ENCODE measurements at regions not wholly inside any gene's neighbourhood (a gene's known extent, or its start where the extent isn't known, plus 50 kb on each side); places are given as distances from the start of the nearest gene placed in this dataset.

DNA sequence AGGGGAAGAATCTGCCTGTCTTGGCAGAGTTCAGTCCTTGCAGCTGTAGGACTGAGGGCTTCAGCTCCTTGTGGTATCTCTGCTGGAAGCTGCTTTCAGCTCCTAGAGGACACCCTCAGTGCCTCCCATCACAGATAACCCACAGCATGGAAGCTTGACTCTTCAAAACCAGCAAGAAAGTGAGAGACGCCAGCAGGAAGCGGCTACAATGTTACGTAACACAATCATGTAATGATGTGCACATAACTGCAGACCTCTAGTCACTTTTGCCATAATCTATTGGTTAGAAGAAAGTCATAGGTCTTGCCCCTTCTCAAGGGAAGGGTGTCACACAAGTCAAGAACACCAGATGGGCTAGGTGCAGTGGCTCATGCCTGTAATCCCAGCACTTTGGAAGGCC is 69.1 kb upstream of the AFF3 start:
- no peak for DNase-seq (ENCODE audit: low spot score)
- no peaks in the 10 kb centered on the region for H3K27me3 Mint-ChIP-seq (ENCODE audit: low read depth)
- CTCF ChIA-PET: no interaction called here
- ATAC-seq: no peak
- POLR2A ChIA-PET: no interaction called here
- no peaks in the 10 kb centered on the region for H3K4me1 Mint-ChIP-seq
- H3K36me3 Mint-ChIP-seq: no peaks in the 10 kb centered on the region
- H3K9me3 Mint-ChIP-seq: no peaks in the 10 kb centered on the region
- TF ChIP-seq ATF1 (CRISPR knock-in tag; IDR thresholded peaks at IDR 0.05): no peak
- TF ChIP-seq, protein P1, sequence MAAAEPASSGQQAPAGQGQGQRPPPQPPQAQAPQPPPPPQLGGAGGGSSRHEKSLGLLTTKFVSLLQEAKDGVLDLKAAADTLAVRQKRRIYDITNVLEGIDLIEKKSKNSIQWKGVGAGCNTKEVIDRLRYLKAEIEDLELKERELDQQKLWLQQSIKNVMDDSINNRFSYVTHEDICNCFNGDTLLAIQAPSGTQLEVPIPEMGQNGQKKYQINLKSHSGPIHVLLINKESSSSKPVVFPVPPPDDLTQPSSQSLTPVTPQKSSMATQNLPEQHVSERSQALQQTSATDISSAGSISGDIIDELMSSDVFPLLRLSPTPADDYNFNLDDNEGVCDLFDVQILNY (CRISPR knock-in tag; IDR thresholded peaks at IDR 0.05): no peak
- TF ChIP-seq TCF7 (CRISPR knock-in tag; IDR thresholded peaks at IDR 0.05; ENCODE audit: low read depth): no peak
- TF ChIP-seq RELA (CRISPR knock-in tag; IDR thresholded peaks at IDR 0.05; ENCODE audit: borderline replicate concordance): no peak
- TF ChIP-seq, protein P2, sequence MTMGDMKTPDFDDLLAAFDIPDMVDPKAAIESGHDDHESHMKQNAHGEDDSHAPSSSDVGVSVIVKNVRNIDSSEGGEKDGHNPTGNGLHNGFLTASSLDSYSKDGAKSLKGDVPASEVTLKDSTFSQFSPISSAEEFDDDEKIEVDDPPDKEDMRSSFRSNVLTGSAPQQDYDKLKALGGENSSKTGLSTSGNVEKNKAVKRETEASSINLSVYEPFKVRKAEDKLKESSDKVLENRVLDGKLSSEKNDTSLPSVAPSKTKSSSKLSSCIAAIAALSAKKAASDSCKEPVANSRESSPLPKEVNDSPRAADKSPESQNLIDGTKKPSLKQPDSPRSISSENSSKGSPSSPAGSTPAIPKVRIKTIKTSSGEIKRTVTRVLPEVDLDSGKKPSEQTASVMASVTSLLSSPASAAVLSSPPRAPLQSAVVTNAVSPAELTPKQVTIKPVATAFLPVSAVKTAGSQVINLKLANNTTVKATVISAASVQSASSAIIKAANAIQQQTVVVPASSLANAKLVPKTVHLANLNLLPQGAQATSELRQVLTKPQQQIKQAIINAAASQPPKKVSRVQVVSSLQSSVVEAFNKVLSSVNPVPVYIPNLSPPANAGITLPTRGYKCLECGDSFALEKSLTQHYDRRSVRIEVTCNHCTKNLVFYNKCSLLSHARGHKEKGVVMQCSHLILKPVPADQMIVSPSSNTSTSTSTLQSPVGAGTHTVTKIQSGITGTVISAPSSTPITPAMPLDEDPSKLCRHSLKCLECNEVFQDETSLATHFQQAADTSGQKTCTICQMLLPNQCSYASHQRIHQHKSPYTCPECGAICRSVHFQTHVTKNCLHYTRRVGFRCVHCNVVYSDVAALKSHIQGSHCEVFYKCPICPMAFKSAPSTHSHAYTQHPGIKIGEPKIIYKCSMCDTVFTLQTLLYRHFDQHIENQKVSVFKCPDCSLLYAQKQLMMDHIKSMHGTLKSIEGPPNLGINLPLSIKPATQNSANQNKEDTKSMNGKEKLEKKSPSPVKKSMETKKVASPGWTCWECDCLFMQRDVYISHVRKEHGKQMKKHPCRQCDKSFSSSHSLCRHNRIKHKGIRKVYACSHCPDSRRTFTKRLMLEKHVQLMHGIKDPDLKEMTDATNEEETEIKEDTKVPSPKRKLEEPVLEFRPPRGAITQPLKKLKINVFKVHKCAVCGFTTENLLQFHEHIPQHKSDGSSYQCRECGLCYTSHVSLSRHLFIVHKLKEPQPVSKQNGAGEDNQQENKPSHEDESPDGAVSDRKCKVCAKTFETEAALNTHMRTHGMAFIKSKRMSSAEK (CRISPR knock-in tag; IDR thresholded peaks at IDR 0.05; ENCODE audit: borderline replicate concordance): no peak
- TF ChIP-seq, protein P3, sequence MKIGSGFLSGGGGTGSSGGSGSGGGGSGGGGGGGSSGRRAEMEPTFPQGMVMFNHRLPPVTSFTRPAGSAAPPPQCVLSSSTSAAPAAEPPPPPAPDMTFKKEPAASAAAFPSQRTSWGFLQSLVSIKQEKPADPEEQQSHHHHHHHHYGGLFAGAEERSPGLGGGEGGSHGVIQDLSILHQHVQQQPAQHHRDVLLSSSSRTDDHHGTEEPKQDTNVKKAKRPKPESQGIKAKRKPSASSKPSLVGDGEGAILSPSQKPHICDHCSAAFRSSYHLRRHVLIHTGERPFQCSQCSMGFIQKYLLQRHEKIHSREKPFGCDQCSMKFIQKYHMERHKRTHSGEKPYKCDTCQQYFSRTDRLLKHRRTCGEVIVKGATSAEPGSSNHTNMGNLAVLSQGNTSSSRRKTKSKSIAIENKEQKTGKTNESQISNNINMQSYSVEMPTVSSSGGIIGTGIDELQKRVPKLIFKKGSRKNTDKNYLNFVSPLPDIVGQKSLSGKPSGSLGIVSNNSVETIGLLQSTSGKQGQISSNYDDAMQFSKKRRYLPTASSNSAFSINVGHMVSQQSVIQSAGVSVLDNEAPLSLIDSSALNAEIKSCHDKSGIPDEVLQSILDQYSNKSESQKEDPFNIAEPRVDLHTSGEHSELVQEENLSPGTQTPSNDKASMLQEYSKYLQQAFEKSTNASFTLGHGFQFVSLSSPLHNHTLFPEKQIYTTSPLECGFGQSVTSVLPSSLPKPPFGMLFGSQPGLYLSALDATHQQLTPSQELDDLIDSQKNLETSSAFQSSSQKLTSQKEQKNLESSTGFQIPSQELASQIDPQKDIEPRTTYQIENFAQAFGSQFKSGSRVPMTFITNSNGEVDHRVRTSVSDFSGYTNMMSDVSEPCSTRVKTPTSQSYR (CRISPR knock-in tag; IDR thresholded peaks at IDR 0.05): no peak
- TF ChIP-seq ZNF396 (CRISPR knock-in tag; IDR thresholded peaks at IDR 0.05; ENCODE audit: borderline replicate concordance): no peak
- TF ChIP-seq ELF4 (CRISPR knock-in tag; IDR thresholded peaks at IDR 0.05; ENCODE audit: low read depth): no peak
- TF ChIP-seq SMAD3 (CRISPR knock-in tag; IDR thresholded peaks at IDR 0.05; ENCODE audit: borderline replicate concordance): no peak
- TF ChIP-seq, protein P4, sequence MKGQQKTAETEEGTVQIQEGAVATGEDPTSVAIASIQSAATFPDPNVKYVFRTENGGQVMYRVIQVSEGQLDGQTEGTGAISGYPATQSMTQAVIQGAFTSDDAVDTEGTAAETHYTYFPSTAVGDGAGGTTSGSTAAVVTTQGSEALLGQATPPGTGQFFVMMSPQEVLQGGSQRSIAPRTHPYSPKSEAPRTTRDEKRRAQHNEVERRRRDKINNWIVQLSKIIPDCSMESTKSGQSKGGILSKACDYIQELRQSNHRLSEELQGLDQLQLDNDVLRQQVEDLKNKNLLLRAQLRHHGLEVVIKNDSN (CRISPR knock-in tag; IDR thresholded peaks at IDR 0.05): no peak
- no peak for TF ChIP-seq TP53 (CRISPR knock-in tag; IDR thresholded peaks at IDR 0.05)
- no peak overlapping the region for H3K27ac Mint-ChIP-seq
- no peak overlapping the region for H3K4me3 Mint-ChIP-seq

DNA sequence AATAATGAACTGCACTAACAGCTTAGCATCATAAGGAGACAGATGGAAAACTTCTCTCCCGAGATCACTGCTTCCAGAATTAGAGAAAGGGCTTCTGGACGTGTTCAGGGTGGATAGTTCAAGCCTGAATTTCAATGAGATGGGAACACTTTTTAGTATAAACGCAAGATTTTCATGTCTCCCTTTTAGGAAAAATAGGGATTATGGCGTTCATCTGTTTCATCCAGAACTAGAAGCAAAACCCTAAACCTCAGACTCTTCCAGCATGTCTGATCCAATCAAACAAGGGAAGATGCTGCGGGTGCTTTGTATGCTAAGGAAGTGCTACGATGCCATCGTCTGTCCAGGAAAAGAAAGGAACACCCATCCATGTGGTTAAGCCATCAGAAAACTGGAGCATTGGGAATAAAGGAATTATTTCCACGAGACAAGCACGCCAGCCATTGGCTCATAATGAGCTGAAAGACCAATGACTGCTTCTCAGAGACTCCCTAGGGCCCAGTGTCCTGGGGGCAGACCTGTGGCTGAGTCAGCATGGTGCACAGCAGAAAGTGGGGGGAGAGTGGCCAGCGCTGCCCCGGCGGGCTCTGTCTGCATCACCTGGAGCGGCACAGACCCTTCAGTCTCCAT is 65.9 kb upstream of the AFF3 start:
- CTCF ChIA-PET: interaction anchor here (1.1 kb wide), 1 partner anchor 52 kb away, joined by 3 read pairs; no protein-coding TSS in a partner anchor
- H3K9me3 Mint-ChIP-seq: no peaks in the 10 kb centered on the region
- ATAC-seq: no peak
- no peaks in the 10 kb centered on the region for H3K4me1 Mint-ChIP-seq
- TF ChIP-seq ZNF219 (CRISPR knock-in tag; IDR thresholded peaks at IDR 0.05; ENCODE audit: borderline replicate concordance): no peak
- TF ChIP-seq, protein P5, sequence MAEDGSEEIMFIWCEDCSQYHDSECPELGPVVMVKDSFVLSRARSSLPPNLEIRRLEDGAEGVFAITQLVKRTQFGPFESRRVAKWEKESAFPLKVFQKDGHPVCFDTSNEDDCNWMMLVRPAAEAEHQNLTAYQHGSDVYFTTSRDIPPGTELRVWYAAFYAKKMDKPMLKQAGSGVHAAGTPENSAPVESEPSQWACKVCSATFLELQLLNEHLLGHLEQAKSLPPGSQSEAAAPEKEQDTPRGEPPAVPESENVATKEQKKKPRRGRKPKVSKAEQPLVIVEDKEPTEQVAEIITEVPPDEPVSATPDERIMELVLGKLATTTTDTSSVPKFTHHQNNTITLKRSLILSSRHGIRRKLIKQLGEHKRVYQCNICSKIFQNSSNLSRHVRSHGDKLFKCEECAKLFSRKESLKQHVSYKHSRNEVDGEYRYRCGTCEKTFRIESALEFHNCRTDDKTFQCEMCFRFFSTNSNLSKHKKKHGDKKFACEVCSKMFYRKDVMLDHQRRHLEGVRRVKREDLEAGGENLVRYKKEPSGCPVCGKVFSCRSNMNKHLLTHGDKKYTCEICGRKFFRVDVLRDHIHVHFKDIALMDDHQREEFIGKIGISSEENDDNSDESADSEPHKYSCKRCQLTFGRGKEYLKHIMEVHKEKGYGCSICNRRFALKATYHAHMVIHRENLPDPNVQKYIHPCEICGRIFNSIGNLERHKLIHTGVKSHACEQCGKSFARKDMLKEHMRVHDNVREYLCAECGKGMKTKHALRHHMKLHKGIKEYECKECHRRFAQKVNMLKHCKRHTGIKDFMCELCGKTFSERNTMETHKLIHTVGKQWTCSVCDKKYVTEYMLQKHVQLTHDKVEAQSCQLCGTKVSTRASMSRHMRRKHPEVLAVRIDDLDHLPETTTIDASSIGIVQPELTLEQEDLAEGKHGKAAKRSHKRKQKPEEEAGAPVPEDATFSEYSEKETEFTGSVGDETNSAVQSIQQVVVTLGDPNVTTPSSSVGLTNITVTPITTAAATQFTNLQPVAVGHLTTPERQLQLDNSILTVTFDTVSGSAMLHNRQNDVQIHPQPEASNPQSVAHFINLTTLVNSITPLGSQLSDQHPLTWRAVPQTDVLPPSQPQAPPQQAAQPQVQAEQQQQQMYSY (CRISPR knock-in tag; IDR thresholded peaks at IDR 0.05): no peak
- no peak for TF ChIP-seq FOXP1 (CRISPR knock-in tag; IDR thresholded peaks at IDR 0.05; ENCODE audit: borderline replicate concordance)
- no peak for TF ChIP-seq GTF2I (CRISPR knock-in tag; conservative IDR thresholded peaks at IDR 0.05)
- TF ChIP-seq, protein P6, sequence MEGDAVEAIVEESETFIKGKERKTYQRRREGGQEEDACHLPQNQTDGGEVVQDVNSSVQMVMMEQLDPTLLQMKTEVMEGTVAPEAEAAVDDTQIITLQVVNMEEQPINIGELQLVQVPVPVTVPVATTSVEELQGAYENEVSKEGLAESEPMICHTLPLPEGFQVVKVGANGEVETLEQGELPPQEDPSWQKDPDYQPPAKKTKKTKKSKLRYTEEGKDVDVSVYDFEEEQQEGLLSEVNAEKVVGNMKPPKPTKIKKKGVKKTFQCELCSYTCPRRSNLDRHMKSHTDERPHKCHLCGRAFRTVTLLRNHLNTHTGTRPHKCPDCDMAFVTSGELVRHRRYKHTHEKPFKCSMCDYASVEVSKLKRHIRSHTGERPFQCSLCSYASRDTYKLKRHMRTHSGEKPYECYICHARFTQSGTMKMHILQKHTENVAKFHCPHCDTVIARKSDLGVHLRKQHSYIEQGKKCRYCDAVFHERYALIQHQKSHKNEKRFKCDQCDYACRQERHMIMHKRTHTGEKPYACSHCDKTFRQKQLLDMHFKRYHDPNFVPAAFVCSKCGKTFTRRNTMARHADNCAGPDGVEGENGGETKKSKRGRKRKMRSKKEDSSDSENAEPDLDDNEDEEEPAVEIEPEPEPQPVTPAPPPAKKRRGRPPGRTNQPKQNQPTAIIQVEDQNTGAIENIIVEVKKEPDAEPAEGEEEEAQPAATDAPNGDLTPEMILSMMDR (IDR thresholded peaks at IDR 0.05): no peak
- TF ChIP-seq, protein P7, sequence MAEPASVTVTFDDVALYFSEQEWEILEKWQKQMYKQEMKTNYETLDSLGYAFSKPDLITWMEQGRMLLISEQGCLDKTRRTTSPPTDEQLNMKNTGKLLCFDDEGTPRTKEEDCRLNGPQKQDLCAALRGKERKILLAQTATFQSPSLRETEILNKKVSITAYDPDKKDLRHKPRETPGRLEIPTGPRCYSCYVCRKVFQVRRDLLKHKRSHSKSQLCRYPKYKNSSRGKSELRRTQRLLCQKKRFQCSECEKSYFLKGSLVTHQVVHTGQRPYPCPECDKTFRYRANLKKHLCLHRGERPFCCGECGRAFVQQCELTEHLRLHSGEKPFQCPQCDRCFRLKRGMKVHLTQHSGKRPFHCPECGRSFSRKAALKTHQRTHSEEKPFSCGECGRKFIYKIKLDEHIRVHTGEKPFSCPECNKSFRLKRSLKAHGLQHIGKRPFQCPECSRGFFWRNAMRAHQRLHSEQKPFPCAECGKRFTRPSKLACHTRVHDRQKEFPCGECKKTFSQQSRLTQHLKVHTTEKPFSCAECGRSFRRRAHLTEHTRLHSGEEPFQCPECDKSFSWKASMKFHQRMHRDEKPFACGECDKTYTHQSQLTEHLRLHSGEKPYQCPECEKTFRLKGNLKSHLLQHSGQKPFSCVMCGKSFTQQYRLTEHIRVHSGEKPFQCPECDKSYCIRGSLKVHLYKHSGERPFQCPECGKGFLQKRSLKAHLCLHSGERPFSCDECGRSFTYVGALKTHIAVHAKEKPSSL (CRISPR knock-in tag; conservative IDR thresholded peaks at IDR 0.05): no peak
- no peak for TF ChIP-seq JAZF1 (CRISPR knock-in tag; IDR thresholded peaks at IDR 0.05)
- DNase-seq (ENCODE audit: low spot score): no peak
- no peak overlapping the region for H3K4me3 Mint-ChIP-seq
- no peaks in the 10 kb centered on the region for H3K36me3 Mint-ChIP-seq
- POLR2A ChIA-PET: interaction anchor here (0.6 kb wide), 1 partner anchor 18 kb away, joined by 3 read pairs; no protein-coding TSS in a partner anchor
- no peaks in the 10 kb centered on the region for H3K27me3 Mint-ChIP-seq (ENCODE audit: low read depth)
- H3K27ac Mint-ChIP-seq: no peak overlapping the region

Data from WTC11 (cell line).